SK-N-SH (cell line): ENCODE measurements at regions not wholly inside any gene's neighbourhood (a gene's known extent, or its start where the extent isn't known, plus 50 kb on each side); places are given as distances from the start of the nearest gene placed in this dataset.

ENCODE experiments used
- CTCF ChIA-PET: fragments of 300-600, 350-600 bp; formaldehyde crosslinking; extraction: SDS; loops from one replicate; lab custom pipeline; 2021; lab: Yijun Ruan, JAX
- POLR2A ChIA-PET: fragments of 350-600 bp; sonication (Branson Sonifier 250); formaldehyde crosslinking; extraction: SDS; loops from one replicate; lab custom pipeline; 2020; ENCODE audit warnings: antibody characterized with exemption, inconsistent platforms; lab: Yijun Ruan, JAX
- DNase-seq: peaks from one replicate; pipeline ENCODE4 v3.0.0; 2012
- H2AFZ ChIP-seq: fragments of 200-600 bp; sonication (generic); 2 replicates; pipeline ENCODE4 v1.8.1; 2016; ENCODE audit warnings: antibody characterized with exemption, mild to moderate bottlenecking, low read depth
- H3F3A ChIP-seq: fragments of 200-600 bp; sonication (generic); replicated peaks from 2 replicates; pipeline ENCODE3; 2016; ENCODE audit warnings: antibody characterized with exemption, mild to moderate bottlenecking; ENCODE audit not compliant: insufficient read depth
- H3K27ac ChIP-seq, 2 experiments: fragments of 200-500 bp in 1 of 2; fragments of 200-600 bp in 1 of 2; sonication (Bioruptor generic) in 1 of 2; sonication (generic), shearing (Covaris generic) in 1 of 2; 2 replicates each; pipeline versions ENCODE4 v1.5.1 to v1.6.1; 2014 to 2016; ENCODE audit warnings: low read depth in 2 of 2, inconsistent platforms in 1 of 2, low read length in 1 of 2, mild to moderate bottlenecking in 1 of 2, mixed read lengths in 1 of 2
- H3K27me3 ChIP-seq: fragments of 200-600 bp; sonication (generic), shearing (Covaris generic); 2 replicates; pipeline ENCODE4 v1.6.1; 2016; ENCODE audit warnings: mixed run types; ENCODE audit not compliant: insufficient read depth
- H3K36me3 ChIP-seq, 2 experiments: fragments of 200-500 bp in 1 of 2; fragments of 200-600 bp in 1 of 2; sonication (Bioruptor generic) in 1 of 2; sonication (generic) in 1 of 2; replicated peaks in 1 of 2; 2 replicates each; pipeline versions ENCODE3 to v1.5.1; 2014 to 2016; ENCODE audit warnings: low read length in 1 of 2, mild to moderate bottlenecking in 1 of 2; ENCODE audit not compliant: insufficient read depth in 2 of 2, control insufficient read depth in 1 of 2
- H3K4me1 ChIP-seq, 2 experiments: fragments of 200-500 bp in 1 of 2; fragments of 200-600 bp in 1 of 2; sonication (Bioruptor generic) in 1 of 2; sonication (generic), shearing (Covaris generic) in 1 of 2; 2 replicates each; pipeline versions ENCODE4 v1.5.1 to v1.6.1; 2014 to 2016; ENCODE audit warnings: low read depth in 1 of 2, low read length in 1 of 2, mixed run types in 1 of 2; ENCODE audit not compliant: insufficient read depth in 2 of 2, control insufficient read depth in 1 of 2
- H3K4me2 ChIP-seq: fragments of 200-600 bp; sonication (generic), shearing (Covaris generic); 2 replicates; pipeline ENCODE4 v1.6.1; 2017; ENCODE audit warnings: mixed run types
- H3K4me3 ChIP-seq, 2 experiments: fragments of 200-500 bp in 1 of 2; fragments of 200-600 bp in 1 of 2; sonication (Bioruptor generic) in 1 of 2; sonication (generic), shearing (Covaris generic) in 1 of 2; 2 replicates each; pipeline versions ENCODE4 v1.5.1 to v1.8.1; 2014 to 2016; ENCODE audit warnings: low read depth in 2 of 2, inconsistent platforms in 1 of 2, low read length in 1 of 2, mild to moderate bottlenecking in 1 of 2, mixed read lengths in 1 of 2, moderate library complexity in 1 of 2
- H3K79me2 ChIP-seq: fragments of 200-600 bp; sonication (generic); 2 replicates; pipeline ENCODE4 v1.8.1; 2017; ENCODE audit warnings: mild to moderate bottlenecking; ENCODE audit not compliant: insufficient read depth
- H3K9ac ChIP-seq: fragments of 200-600 bp; sonication (generic); 2 replicates; pipeline ENCODE4 v1.6.1; 2017; ENCODE audit warnings: mixed run types
- H3K9me2 ChIP-seq: fragments of 200-600 bp; sonication (generic); 2 replicates; pipeline ENCODE4 v1.6.1; 2017; ENCODE audit warnings: mixed run types
- H3K9me3 ChIP-seq: fragments of 200-600 bp; sonication (generic); 2 replicates; pipeline ENCODE4 v1.6.1; 2017; ENCODE audit warnings: mixed run types, mild to moderate bottlenecking, moderate library complexity
- H4K20me1 ChIP-seq: fragments of 200-600 bp; sonication (generic); 2 replicates; pipeline ENCODE4 v1.6.1; 2017; ENCODE audit warnings: mild to moderate bottlenecking, mixed run types; ENCODE audit not compliant: insufficient read depth
- CHD2 ChIP-seq: fragments of 150-350 bp; IDR thresholded peaks from 2 replicates; pipeline ENCODE4 v1.6.1; 2018; ENCODE audit warnings: low read length; ENCODE audit not compliant: partially characterized antibody
- CTCF ChIP-seq: fragments of 200-600 bp; sonication (generic); IDR thresholded peaks from 2 replicates; pipeline ENCODE4 v1.6.1; 2017; ENCODE audit warnings: antibody characterized with exemption, mild to moderate bottlenecking, moderate library complexity
- EZH2phosphoT487 ChIP-seq: fragments of 200-600 bp; sonication (generic); IDR thresholded peaks from 2 replicates; pipeline ENCODE4 v1.6.1; 2017; ENCODE audit warnings: low read depth, mixed run types, mild to moderate bottlenecking, antibody characterized with exemption, moderate library complexity, borderline replicate concordance
- FOSL2 ChIP-seq: IDR thresholded peaks from 2 replicates; pipeline ENCODE4 v1.4.0; 2012; ENCODE audit warnings: low read depth, mild to moderate bottlenecking, moderate library complexity, borderline replicate concordance
- FOXJ3 ChIP-seq: sonication (generic); formaldehyde crosslinking; IDR thresholded peaks from 2 replicates; pipeline ENCODE4 v1.5.1; 2020; ENCODE audit warnings: mild to moderate bottlenecking, missing genetic modification reagents
- GABPA ChIP-seq: IDR thresholded peaks from 2 replicates; pipeline ENCODE4 v1.4.0; 2012; ENCODE audit warnings: low read depth, mild to moderate bottlenecking
- GATA2 ChIP-seq: sonication (generic); formaldehyde crosslinking; IDR thresholded peaks from 2 replicates; pipeline ENCODE4 v1.5.0; 2020; ENCODE audit warnings: mild to moderate bottlenecking, missing genetic modification reagents
- IRF3 ChIP-seq: fragments of 150-350 bp; IDR thresholded peaks from 2 replicates; pipeline ENCODE4 v1.6.1; 2016; ENCODE audit warnings: mild to moderate bottlenecking, low read depth, low read length
- MEF2A ChIP-seq: IDR thresholded peaks from 2 replicates; pipeline ENCODE4 v1.4.0; 2012; ENCODE audit warnings: low read depth, borderline replicate concordance
- MXI1 ChIP-seq: IDR thresholded peaks from 2 replicates; pipeline ENCODE4 v1.6.1; 2012; ENCODE audit warnings: mild to moderate bottlenecking, low read depth, low read length, improper control_type of control experiment
- NFIC ChIP-seq: IDR thresholded peaks from 2 replicates; pipeline ENCODE4 v1.4.0; 2012; ENCODE audit warnings: borderline replicate concordance
- PBX3 ChIP-seq: IDR thresholded peaks from 2 replicates; pipeline ENCODE4; 2012
- POLR2AphosphoS5 ChIP-seq: IDR thresholded peaks from 2 replicates; pipeline ENCODE4 v1.6.1; 2012; ENCODE audit warnings: low read depth, low read length
- RAD21 ChIP-seq: IDR thresholded peaks from 2 replicates; pipeline ENCODE4 v1.6.1; 2012; ENCODE audit warnings: mild to moderate bottlenecking, low read length
- RCOR1 ChIP-seq: fragments of 150-350 bp; IDR thresholded peaks from 2 replicates; pipeline ENCODE4 v1.6.1; 2017; ENCODE audit warnings: antibody characterized with exemption, low read length
- TCF12 ChIP-seq: IDR thresholded peaks from 2 replicates; pipeline ENCODE4 v1.4.0; 2012
- TEAD4 ChIP-seq: IDR thresholded peaks from 2 replicates; pipeline ENCODE4 v1.4.0; 2012; ENCODE audit warnings: mild to moderate bottlenecking, borderline replicate concordance; ENCODE audit not compliant: insufficient read depth
- USF1 ChIP-seq: IDR thresholded peaks from 2 replicates; pipeline ENCODE4 v1.4.0; 2012; ENCODE audit warnings: low read depth, borderline replicate concordance
- USF2 ChIP-seq: fragments of 150-350 bp; IDR thresholded peaks from 2 replicates; pipeline ENCODE4 v1.6.1; 2017; ENCODE audit warnings: antibody characterized with exemption, low read length, low read depth, borderline replicate concordance
- WGBS: methylation state at CpG from one replicate; pipeline ENCODE4 v1.1.6; 2017; ENCODE audit warnings: low lambda C conversion rate; 5-methylcytosine and 5-hydroxymethylcytosine counted together

GRCh38 chr6:155970876-155971708 lies 515.5 kb upstream of the NOX3 start:
- Histone ChIP-seq H3K4me1 (peaks cover 0 to 8% of the 10 kb centered on the region in 2 experiments; a peak in 1 of 4 replicates), H3K27ac (no peak overlapping the region), H3K79me2 (no peaks in the 10 kb centered on the region), H4K20me1 (no peaks in the 10 kb centered on the region)
- DNase-seq = no peak
- CTCF ChIA-PET = interaction anchor here (0.7 to 1.4 kb wide), 2 partner anchors 10 to 1369 kb away, joined by 3 to 5 read pairs; no protein-coding TSS in a partner anchor
- TF ChIP-seq CHD2 (no peak), TCF12 (no peak), GATA2 (no peak), USF2 (no peak), MXI1 (no peak), MEF2A (no peak), TEAD4 (no peak), RCOR1 (no peak), PBX3 (no peak), FOXJ3 (no peak), RAD21 (no peak), CTCF (no peak), NFIC (no peak), GABPA (no peak), EZH2phosphoT487 (no peak), USF1 (no peak), IRF3 (no peak), POLR2AphosphoS5 (no peak), FOSL2 (no peak)
- TF ChIP-seq, all 33 proteins: peak for 0
- POLR2A ChIA-PET = no interaction called here
- no peak overlapping the region for H3K4me3 ChIP-seq
- no peaks in the 10 kb centered on the region for H3F3A ChIP-seq
- no peak overlapping the region for H3K4me2 ChIP-seq
- H3K27me3 ChIP-seq = no peaks in the 10 kb centered on the region
- H3K9me3 ChIP-seq = no peaks in the 10 kb centered on the region
- no peak overlapping the region for H3K9ac ChIP-seq
- H3K36me3 ChIP-seq = no peaks in the 10 kb centered on the region
- 67% methylated on average over 7 of the region's 7 CpGs for WGBS
- H3K9me2 ChIP-seq = no peaks in the 10 kb centered on the region
- H2AFZ ChIP-seq = no peak overlapping the region
